EL (cell line): ENCODE measurements at regions not wholly inside any gene's neighbourhood (a gene's known extent, or its start where the extent isn't known, plus 50 kb on each side); places are given as distances from the start of the nearest gene placed in this dataset.

Source experiments
- DNase-seq: peaks from one replicate; pipeline ENCODE4 v3.0.0-alpha.2; 2016

GRCh38 chr10:125392609-125393008, 232.2 kb upstream of the CTBP2 start:
- DNase-seq: no peak

- DNase-seq: no peak
Measured at GRCh38 chr10:125392154-125392553, 231.8 kb upstream of the CTBP2 start.

- no peak for DNase-seq
Measured at GRCh38 chr10:125389648-125390047, 229.3 kb upstream of the CTBP2 start.

GRCh38 chr10:125379592-125379991, 219.2 kb upstream of the CTBP2 start:
- DNase-seq: no peak

GRCh38 chr10:125377368-125377767, 217.0 kb upstream of the CTBP2 start:
- DNase-seq: no peak

- peak; percentile 14 for DNase-seq
Measured at GRCh38 chr10:125375210-125375609, 214.8 kb upstream of the CTBP2 start.

- DNase-seq: no peak
Measured at GRCh38 chr10:125373546-125373945, 213.2 kb upstream of the CTBP2 start.

- no peak for DNase-seq
Measured at GRCh38 chr10:125370578-125370977, 210.2 kb upstream of the CTBP2 start.

GRCh38 chr10:125369382-125370326, 209.3 kb upstream of the CTBP2 start:
- no peak for DNase-seq

GRCh38 chr10:125368146-125368545, 207.8 kb upstream of the CTBP2 start:
- DNase-seq: no peak

- DNase-seq: no peak
Measured at GRCh38 chr10:125363791-125364190, 203.4 kb upstream of the CTBP2 start.

GRCh38 chr10:125362950-125363349, 202.6 kb upstream of the CTBP2 start:
- DNase-seq: no peak

- no peak for DNase-seq
Measured at GRCh38 chr10:125359401-125359800, 199.0 kb upstream of the CTBP2 start.

GRCh38 chr10:125355657-125356056, 195.3 kb upstream of the CTBP2 start:
- no peak for DNase-seq

- no peak for DNase-seq
Measured at GRCh38 chr10:125350519-125350918, 190.2 kb upstream of the CTBP2 start.

GRCh38 chr10:125348536-125348935, 188.2 kb upstream of the CTBP2 start:
- no peak for DNase-seq

GRCh38 chr10:125344573-125345171, 184.3 kb upstream of the CTBP2 start:
- DNase-seq: no peak

- no peak for DNase-seq
Measured at GRCh38 chr10:125343983-125344382, 183.6 kb upstream of the CTBP2 start.

GRCh38 chr10:125343118-125343925, 183.0 kb upstream of the CTBP2 start:
- peak; percentile 33 for DNase-seq

GRCh38 chr10:125341611-125342010, 181.2 kb upstream of the CTBP2 start:
- no peak for DNase-seq

GRCh38 chr10:125340903-125341302, 180.5 kb upstream of the CTBP2 start:
- DNase-seq: peak; percentile 5

GRCh38 chr10:125337510-125337909, 177.1 kb upstream of the CTBP2 start:
- no peak for DNase-seq

- DNase-seq: no peak
Measured at GRCh38 chr10:125334545-125334944, 174.2 kb upstream of the CTBP2 start.
